Naive thymus-derived CD4-positive, alpha-beta T cell (primary cell): ENCODE measurements at regions not wholly inside any gene's neighbourhood (a gene's known extent, or its start where the extent isn't known, plus 50 kb on each side); places are given as distances from the start of the nearest gene placed in this dataset.

ENCODE experiments used
- ATAC-seq: fragments of 150-1000 bp; cut with Tn5 transposase; 2 replicates; pipeline ENCODE4 v1.10.0; 2021; ENCODE audit warnings: mild to moderate bottlenecking, moderate library complexity
- CTCF ChIA-PET: fragments of 350-600 bp; sonication (Branson Sonifier 250); formaldehyde crosslinking; loops from one replicate; lab custom pipeline; 2021; ENCODE audit warnings: antibody characterized with exemption; lab: Charles Lee
- POLR2A ChIA-PET: fragments of 350-600 bp; sonication (Branson Sonifier 250); formaldehyde crosslinking; loops from one replicate; lab custom pipeline; 2021; ENCODE audit warnings: antibody characterized with exemption, inconsistent platforms; lab: Charles Lee
- DNase-seq, 9 donors: peaks; one replicate each; pipeline versions ENCODE4 v3.0.0 to v3.0.0-alpha.2; 2020 to 2022; ENCODE audit warnings: mixed read lengths in 1 of 9
- H3K27ac ChIP-seq: one replicate; pipeline ENCODE4 v1.7.0; 2013; ENCODE audit warnings: mild to moderate bottlenecking, low read depth, low read length, moderate library complexity
- H3K27me3 ChIP-seq, 2 donors: one replicate each; pipeline ENCODE4 v1.7.0; 2013; ENCODE audit warnings: low read length in 2 of 2, mild to moderate bottlenecking in 2 of 2, moderate library complexity in 2 of 2; ENCODE audit not compliant: control insufficient read depth in 2 of 2, insufficient read depth in 2 of 2
- H3K36me3 ChIP-seq, 3 experiments: 1 replicate in 2 of 3; 2 replicates in 1 of 3; pipeline ENCODE4 v1.7.0; 2013; ENCODE audit warnings: low read length in 3 of 3, mild to moderate bottlenecking in 3 of 3, moderate library complexity in 1 of 3; ENCODE audit not compliant: insufficient read depth in 3 of 3, control insufficient read depth in 2 of 3
- H3K4me1 ChIP-seq, 2 donors: one replicate each; pipeline ENCODE4 v1.7.0; 2013; ENCODE audit warnings: low read length in 2 of 2, mild to moderate bottlenecking in 2 of 2, moderate library complexity in 1 of 2; ENCODE audit not compliant: control insufficient read depth in 2 of 2, insufficient read depth in 2 of 2
- H3K4me3 ChIP-seq: 2 replicates; pipeline ENCODE4 v1.7.0; 2013; ENCODE audit warnings: mild to moderate bottlenecking, low read length
- H3K9me3 ChIP-seq, 3 experiments: 1 replicate in 2 of 3; 2 replicates in 1 of 3; pipeline ENCODE4 v1.7.0; 2013; ENCODE audit warnings: low read length in 3 of 3; ENCODE audit not compliant: control insufficient read depth in 2 of 3
- H3K27ac Mint-ChIP-seq, 9 donors: one replicate each; pipeline ENCODE4 v1.8.0; 2020 to 2022; ENCODE audit warnings: mixed read lengths in 9 of 9, mild to moderate bottlenecking in 8 of 9, moderate library complexity in 5 of 9, inconsistent platforms in 2 of 9
- H3K27me3 Mint-ChIP-seq, 5 donors: one replicate each; pipeline ENCODE4 v1.8.0; 2021 to 2022; ENCODE audit warnings: mixed read lengths in 5 of 5, mild to moderate bottlenecking in 1 of 5
- H3K36me3 Mint-ChIP-seq, 5 donors: one replicate each; pipeline ENCODE4 v1.8.0; 2020 to 2022; ENCODE audit warnings: mixed read lengths in 5 of 5, mild to moderate bottlenecking in 3 of 5, inconsistent platforms in 1 of 5
- H3K4me1 Mint-ChIP-seq, 7 donors: one replicate each; pipeline ENCODE4 v1.8.0; 2020 to 2022; ENCODE audit warnings: mixed read lengths in 7 of 7, mild to moderate bottlenecking in 3 of 7, inconsistent platforms in 1 of 7
- H3K4me3 Mint-ChIP-seq, 10 donors: one replicate each; pipeline ENCODE4 v1.8.0; 2020 to 2022; ENCODE audit warnings: mild to moderate bottlenecking in 10 of 10, mixed read lengths in 10 of 10, moderate library complexity in 6 of 10, inconsistent platforms in 2 of 10
- H3K9me3 Mint-ChIP-seq, 11 donors: one replicate each; pipeline ENCODE4 v1.8.0; 2020 to 2022; ENCODE audit warnings: mixed read lengths in 11 of 11, mild to moderate bottlenecking in 4 of 11, inconsistent platforms in 1 of 11, moderate library complexity in 1 of 11
- intact Hi-C, 2 donors: fragments of 100-400 bp; cut with micrococcal nuclease; formaldehyde crosslinking; loops; one replicate each; pipeline ENCODE4 v1.15.1; 2023

DNA sequence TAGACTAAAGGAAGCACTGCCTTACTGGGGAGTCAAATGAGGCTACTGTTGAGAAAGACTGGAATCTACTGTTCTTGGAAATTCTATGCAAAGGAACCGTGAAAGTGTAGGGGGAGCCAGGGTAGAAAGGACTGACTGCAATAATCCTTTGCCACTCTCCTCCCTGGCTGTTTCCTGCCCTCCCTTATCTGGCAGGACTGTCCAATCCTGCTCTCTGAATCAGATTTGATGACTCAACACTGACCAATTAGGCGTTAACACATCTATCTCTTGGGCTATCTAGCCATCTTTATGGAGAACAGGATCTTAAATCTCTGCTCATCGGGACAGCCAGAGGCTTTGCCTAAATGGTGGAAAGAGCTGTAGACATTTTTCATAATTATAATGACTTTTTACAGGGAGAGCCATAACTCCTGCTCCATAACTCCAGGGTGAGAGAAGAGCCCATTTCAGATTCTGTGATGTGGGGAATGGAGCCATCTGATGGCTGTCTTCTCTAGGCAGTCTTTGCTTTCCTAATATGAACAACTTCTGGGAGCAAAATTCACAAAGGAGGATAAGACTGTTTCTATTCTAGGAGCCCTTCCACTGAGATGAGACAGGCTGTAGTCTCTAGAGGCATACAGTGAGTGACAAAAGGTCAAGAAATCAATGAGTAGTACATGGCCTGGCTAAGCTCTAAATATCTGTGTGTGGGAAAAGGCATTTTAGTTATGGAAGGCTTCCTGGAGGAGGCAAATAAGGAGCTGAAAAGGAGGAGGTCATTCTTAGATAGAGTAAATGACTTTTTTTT is 68.9 kb upstream of the CISTR start:
- Histone ChIP-seq H3K27ac (no peak overlapping the region), H3K36me3 (no peaks in the 10 kb centered on the region), H3K27me3 (no peaks in the 10 kb centered on the region), H3K9me3 (no peaks in the 10 kb centered on the region), H3K4me1 (no peaks in the 10 kb centered on the region), H3K4me3 (no peak overlapping the region)
- intact Hi-C loops = no loop called here
- DNase-seq = no peak
- Mint-ChIP-seq H3K4me1 (no peaks in the 10 kb centered on the region), H3K36me3 (peaks cover 0 to 6% (median 0%) of the 10 kb centered on the region in 5 donors), H3K27ac (no peak overlapping the region), H3K4me3 (no peak overlapping the region), H3K27me3 (peaks cover 62 to 80% (median 74%) of the 10 kb centered on the region in 5 donors), H3K9me3 (peaks cover 0 to 2% (median 0%) of the 10 kb centered on the region in 11 donors)
- POLR2A ChIA-PET = no interaction called here
- ATAC-seq = no peak
- CTCF ChIA-PET = interaction anchor here (0.6 kb wide), 1 partner anchor 1563 kb away, joined by 4 read pairs; no protein-coding TSS in a partner anchor

DNA sequence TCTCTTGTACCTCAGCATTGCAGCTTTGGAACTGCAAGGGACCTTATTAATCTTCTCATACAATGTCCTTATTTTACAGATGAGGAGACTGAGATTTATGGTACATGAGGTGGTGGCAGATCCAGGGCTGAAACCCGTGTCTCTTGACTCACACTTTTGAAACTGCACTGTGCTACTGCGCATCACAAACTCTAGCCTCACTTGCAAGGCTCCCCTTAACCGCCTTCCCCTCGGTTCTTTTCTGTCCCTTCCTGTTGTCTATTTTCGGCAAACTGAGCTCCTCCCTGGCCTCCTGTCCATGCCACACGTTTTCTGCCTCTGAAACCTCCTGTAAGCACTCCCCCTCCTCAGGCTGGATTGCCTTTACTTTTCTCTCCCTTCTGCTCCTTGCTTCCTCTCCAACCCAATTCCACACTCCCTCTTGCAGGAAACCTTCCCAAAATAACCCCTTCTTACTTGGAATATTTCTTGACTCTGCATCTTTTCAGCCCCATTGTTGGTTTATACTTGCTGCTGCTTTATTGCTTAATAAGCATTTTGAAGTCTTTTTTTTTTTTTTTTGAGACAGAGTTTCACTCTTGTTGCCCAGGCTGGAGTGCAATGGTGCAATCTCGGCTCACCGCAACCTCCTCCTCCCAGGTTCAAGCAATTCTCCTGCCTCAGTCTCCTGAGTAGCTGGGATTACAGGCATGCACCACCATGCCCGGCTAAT is 72.4 kb upstream of the CISTR start:
- Histone ChIP-seq H3K36me3 (no peaks in the 10 kb centered on the region), H3K4me3 (no peak overlapping the region), H3K9me3 (no peaks in the 10 kb centered on the region), H3K27ac (no peak overlapping the region), H3K27me3 (no peaks in the 10 kb centered on the region), H3K4me1 (no peaks in the 10 kb centered on the region)
- DNase-seq (no peak), ATAC-seq (no peak)
- Mint-ChIP-seq H3K4me1 (no peaks in the 10 kb centered on the region), H3K27ac (no peak overlapping the region), H3K9me3 (peaks cover 0 to 3% (median 0%) of the 10 kb centered on the region in 11 donors), H3K36me3 (no peaks in the 10 kb centered on the region), H3K27me3 (peaks cover 48 to 66% (median 58%) of the 10 kb centered on the region in 5 donors), H3K4me3 (no peak overlapping the region)
- ChIA-PET CTCF (no interaction called here), POLR2A (no interaction called here)
- intact Hi-C loops = no loop called here

DNA sequence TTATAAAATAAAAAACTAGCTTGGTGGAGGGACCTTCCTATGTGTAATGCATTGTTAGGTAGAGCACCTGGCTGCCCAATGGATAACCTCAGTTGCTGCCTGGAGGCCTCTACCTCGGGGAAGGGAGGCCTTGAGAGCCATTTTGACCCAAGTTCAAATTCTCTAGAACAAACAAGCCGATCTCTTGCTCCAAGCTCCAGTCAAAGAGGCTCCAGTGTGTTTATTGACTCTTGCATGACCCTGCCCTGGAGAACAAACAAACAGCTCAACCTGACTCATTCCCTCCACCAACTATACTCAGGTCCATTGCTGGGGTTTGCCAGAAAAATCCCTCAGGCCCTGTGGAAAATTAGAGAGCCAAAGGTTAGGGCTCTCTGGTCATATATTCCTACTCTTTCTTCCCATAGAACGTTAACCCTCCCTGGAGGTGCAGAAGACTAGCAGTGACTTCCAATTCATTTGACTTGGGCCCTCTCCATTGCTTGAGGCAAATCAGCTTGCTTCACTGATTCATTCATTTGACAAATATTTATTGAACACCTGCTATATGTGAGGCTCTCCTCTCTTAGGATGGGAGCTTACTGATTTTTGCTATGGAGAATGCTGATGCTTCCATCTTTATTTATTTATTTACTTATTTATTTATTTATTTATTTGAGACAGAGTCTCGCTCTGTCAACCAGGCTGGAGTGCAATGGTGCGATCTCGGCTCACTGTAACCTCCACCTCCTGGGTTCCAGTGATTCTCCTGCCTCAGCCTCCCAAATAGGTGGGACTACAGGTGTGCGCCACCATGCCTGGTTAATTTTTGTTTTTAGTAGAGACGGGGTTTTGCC is 73.7 kb upstream of the CISTR start:
- no peaks in the 10 kb centered on the region for H3K9me3 ChIP-seq
- H3K27ac ChIP-seq = no peak overlapping the region
- ChIA-PET CTCF (interaction anchor here (0.6 kb wide), 1 partner anchor 665 kb away, joined by 5 read pairs; no protein-coding TSS in a partner anchor), POLR2A (no interaction called here)
- Mint-ChIP-seq H3K4me1 (no peaks in the 10 kb centered on the region), H3K27me3 (peaks cover 42 to 65% (median 51%) of the 10 kb centered on the region in 5 donors), H3K27ac (no peak overlapping the region), H3K9me3 (peaks cover 0 to 3% (median 0%) of the 10 kb centered on the region in 11 donors), H3K36me3 (no peaks in the 10 kb centered on the region), H3K4me3 (no peak overlapping the region)
- no peaks in the 10 kb centered on the region for H3K36me3 ChIP-seq
- intact Hi-C loops = no loop called here
- DNase-seq = no peak
- no peak for ATAC-seq
- H3K4me1 ChIP-seq = no peaks in the 10 kb centered on the region
- no peak overlapping the region for H3K4me3 ChIP-seq
- no peaks in the 10 kb centered on the region for H3K27me3 ChIP-seq

GRCh38 chr12:53827306-53827705 is 75.5 kb upstream of the CISTR start:
- H3K27ac Mint-ChIP-seq = no peak overlapping the region
- no peaks in the 10 kb centered on the region for H3K36me3 Mint-ChIP-seq
- H3K4me3 Mint-ChIP-seq = no peak overlapping the region
- POLR2A ChIA-PET = no interaction called here
- Histone ChIP-seq H3K9me3 (no peaks in the 10 kb centered on the region), H3K4me1 (no peaks in the 10 kb centered on the region), H3K27ac (no peak overlapping the region), H3K36me3 (no peaks in the 10 kb centered on the region), H3K27me3 (no peaks in the 10 kb centered on the region), H3K4me3 (no peak overlapping the region)
- CTCF ChIA-PET = interaction anchor here (0.6 kb wide), 1 partner anchor 1660 kb away, joined by 4 read pairs; no protein-coding TSS in a partner anchor
- intact Hi-C loops = no loop called here
- no peaks in the 10 kb centered on the region for H3K4me1 Mint-ChIP-seq
- peaks cover 0 to 3% (median 0%) of the 10 kb centered on the region in 11 donors for H3K9me3 Mint-ChIP-seq
- DNase-seq (no peak), ATAC-seq (no peak)
- peaks cover 41 to 58% (median 43%) of the 10 kb centered on the region in 5 donors for H3K27me3 Mint-ChIP-seq

GRCh38 chr12:53828598-53828997 is 76.8 kb upstream of the CISTR start:
- Histone ChIP-seq H3K27ac (no peak overlapping the region), H3K36me3 (no peaks in the 10 kb centered on the region), H3K4me3 (no peak overlapping the region), H3K9me3 (no peaks in the 10 kb centered on the region), H3K27me3 (peaks cover 0 to 6% of the 10 kb centered on the region in 2 donors), H3K4me1 (no peaks in the 10 kb centered on the region)
- H3K27me3 Mint-ChIP-seq = peaks cover 32 to 60% (median 42%) of the 10 kb centered on the region in 5 donors
- DNase-seq = no peak
- H3K4me1 Mint-ChIP-seq = no peaks in the 10 kb centered on the region
- no peak overlapping the region for H3K27ac Mint-ChIP-seq
- no peak overlapping the region for H3K4me3 Mint-ChIP-seq
- H3K9me3 Mint-ChIP-seq = peaks cover 0 to 3% (median 0%) of the 10 kb centered on the region in 11 donors
- ATAC-seq = no peak
- H3K36me3 Mint-ChIP-seq = no peaks in the 10 kb centered on the region
- CTCF ChIA-PET = no interaction called here
- POLR2A ChIA-PET = no interaction called here
- intact Hi-C loops = no loop called here

- Mint-ChIP-seq H3K4me3 (no peak overlapping the region), H3K27ac (no peak overlapping the region), H3K36me3 (no peaks in the 10 kb centered on the region), H3K27me3 (peaks cover 34 to 61% (median 47%) of the 10 kb centered on the region in 5 donors), H3K4me1 (no peaks in the 10 kb centered on the region), H3K9me3 (peaks cover 0 to 2% (median 0%) of the 10 kb centered on the region in 11 donors)
- POLR2A ChIA-PET = no interaction called here
- no peak for ATAC-seq
- CTCF ChIA-PET = interaction anchor here (0.7 kb wide), 1 partner anchor 1996 kb away, joined by 3 read pairs; no protein-coding TSS in a partner anchor
- no peak overlapping the region for H3K4me3 ChIP-seq
- peaks cover 0 to 6% of the 10 kb centered on the region in 2 donors for H3K27me3 ChIP-seq
- DNase-seq = no peak
- H3K27ac ChIP-seq = no peak overlapping the region
- intact Hi-C loops = no loop called here
- H3K4me1 ChIP-seq = no peaks in the 10 kb centered on the region
- no peaks in the 10 kb centered on the region for H3K36me3 ChIP-seq
- no peaks in the 10 kb centered on the region for H3K9me3 ChIP-seq
Observed at GRCh38 chr12:53829130-53829819, 77.5 kb upstream of the CISTR start.
